Renal cortical epithelial cell (primary cell): ENCODE measurements at regions not wholly inside any gene's neighbourhood (a gene's known extent, or its start where the extent isn't known, plus 50 kb on each side); places are given as distances from the start of the nearest gene placed in this dataset.

ENCODE experiments used
- DNase-seq: peaks from one replicate; pipeline ENCODE4 v3.0.0-alpha.2; 2011; ENCODE audit warnings: low read depth

- DNase-seq: no peak
Observed at GRCh38 chr9:134585746-134586706, 55.6 kb upstream of the COL5A1 start.

GRCh38 chr9:134589748-134590147, 51.9 kb upstream of the COL5A1 start:
- no peak for DNase-seq

GRCh38 chr9:134590240-134591081, 51.1 kb upstream of the COL5A1 start:
- DNase-seq: no peak

GRCh38 chr9:134591082-134591571, 50.5 kb upstream of the COL5A1 start:
- no peak for DNase-seq

GRCh38 chr9:134591573-134591981, 50.0 kb upstream of the COL5A1 start:
- no peak for DNase-seq
